HCT116 (cell line): ENCODE measurements at regions not wholly inside any gene's neighbourhood (a gene's known extent, or its start where the extent isn't known, plus 50 kb on each side); places are given as distances from the start of the nearest gene placed in this dataset.

Experiments
- ATAC-seq: fragments of 200-7000 bp; cut with Tn5 transposase; 2 replicates; pipeline ENCODE4 v1.9.1; 2020; ENCODE audit warnings: mild to moderate bottlenecking, moderate library complexity
- BruUV-seq: library from RNA; stranded (reverse); fragments of 400-500 nt; replicated peaks from 2 replicates; lab custom pipeline; 2021; lab: Mats Ljungman, UMichigan
- CTCF ChIA-PET: fragments of 300-600 bp; sonication (Branson Sonifier 250); formaldehyde crosslinking; loops from one replicate; lab custom pipeline; 2021; ENCODE audit warnings: antibody characterized with exemption; lab: Charles Lee
- POLR2A ChIA-PET: fragments of 300-600, 350-600 bp; sonication (Branson Sonifier 250); formaldehyde crosslinking; loops from one replicate; lab custom pipeline; 2021; ENCODE audit warnings: antibody characterized with exemption; lab: Charles Lee
- RAD21 ChIA-PET, 2 experiments: fragments of 300-600 bp; sonication (Branson Sonifier 250); formaldehyde crosslinking; loops; one replicate each; lab custom pipeline; 2023; ENCODE audit warnings: low total read pairs in 2 of 2; ENCODE audit not compliant: uncharacterized antibody in 2 of 2, unreplicated experiment in 2 of 2, low non-redundant PET in 1 of 2; lab: Charles Lee
- DNase-seq: peaks from one replicate; pipeline ENCODE4 v3.0.0-alpha.2; 2010; ENCODE audit warnings: low read depth, low spot score
- H2AFZ ChIP-seq: fragments of 200-600 bp; shearing (Covaris generic), sonication (generic); 2 replicates; pipeline ENCODE4 v1.6.1; 2017; ENCODE audit warnings: low read depth, mixed run types, mixed read lengths, antibody characterized with exemption, low read length; ENCODE audit not compliant: poor library complexity, severe bottlenecking
- H3K27ac ChIP-seq: 2 replicates; pipeline ENCODE4 v1.5.1; 2012; ENCODE audit warnings: low read depth, low read length
- H3K27me3 ChIP-seq: fragments of 200-600 bp; sonication (generic); 2 replicates; pipeline ENCODE4 v1.6.1; 2016; ENCODE audit warnings: mixed run types, low read length, mixed read lengths; ENCODE audit not compliant: insufficient read depth
- H3K36me3 ChIP-seq, 2 experiments: fragments of 200-500 bp in 1 of 2; fragments of 200-600 bp in 1 of 2; sonication (Bioruptor generic) in 1 of 2; sonication (generic) in 1 of 2; 2 replicates each; pipeline versions ENCODE4 v1.5.1 to v1.6.1; 2014 to 2016; ENCODE audit warnings: low read length in 2 of 2, inconsistent platforms in 1 of 2, mixed read lengths in 1 of 2, mixed run types in 1 of 2; ENCODE audit not compliant: insufficient read depth in 2 of 2, control insufficient read depth in 1 of 2
- H3K4me1 ChIP-seq, 2 experiments: fragments of 200-600 bp in 1 of 2; sonication (generic) in 1 of 2; 2 replicates each; pipeline versions ENCODE4 v1.5.1 to v1.6.1; 2012 to 2017; ENCODE audit warnings: low read length in 2 of 2, inconsistent platforms in 1 of 2, mild to moderate bottlenecking in 1 of 2, mixed read lengths in 1 of 2, mixed run types in 1 of 2, moderate library complexity in 1 of 2; ENCODE audit not compliant: insufficient read depth in 2 of 2, control insufficient read depth in 1 of 2
- H3K4me2 ChIP-seq: fragments of 200-600 bp; sonication (generic); 2 replicates; pipeline ENCODE4 v1.6.1; 2017; ENCODE audit warnings: mixed run types, low read length, mixed read lengths
- H3K4me3 ChIP-seq, 2 experiments: fragments of 200-600 bp in 1 of 2; sonication (generic) in 1 of 2; replicated peaks in 1 of 2; 2 replicates each; pipeline ENCODE4 v1.5.1; 2011 to 2016; ENCODE audit warnings: low read length in 2 of 2, control low read depth in 1 of 2, low read depth in 1 of 2, mild to moderate bottlenecking in 1 of 2, mixed read lengths in 1 of 2, mixed run types in 1 of 2
- H3K79me2 ChIP-seq: fragments of 200-600 bp; sonication (generic); 2 replicates; pipeline ENCODE4 v1.6.1; 2017; ENCODE audit warnings: mild to moderate bottlenecking, mixed run types, low read length, moderate library complexity, mixed read lengths; ENCODE audit not compliant: insufficient read depth
- H3K9ac ChIP-seq: fragments of 200-600 bp; sonication (generic); 2 replicates; pipeline ENCODE4 v1.6.1; 2016; ENCODE audit warnings: low read length, mixed read lengths
- H3K9me2 ChIP-seq: fragments of 200-600 bp; sonication (generic), shearing (Covaris generic); 2 replicates; pipeline ENCODE4 v1.6.1; 2017; ENCODE audit warnings: mixed run types, mild to moderate bottlenecking, moderate library complexity; ENCODE audit not compliant: insufficient read depth
- H3K9me3 ChIP-seq, 2 experiments: fragments of 200-500 bp in 1 of 2; fragments of 200-600 bp in 1 of 2; sonication (Bioruptor generic) in 1 of 2; sonication (generic) in 1 of 2; 2 replicates each; pipeline ENCODE4 v1.6.1; 2014 to 2017; ENCODE audit warnings: low read length in 2 of 2, mixed read lengths in 2 of 2, inconsistent platforms in 1 of 2, low read depth in 1 of 2, mild to moderate bottlenecking in 1 of 2, mixed run types in 1 of 2, moderate library complexity in 1 of 2; ENCODE audit not compliant: control insufficient read depth in 1 of 2, insufficient read depth in 1 of 2
- H4K20me1 ChIP-seq: fragments of 200-600 bp; sonication (generic), shearing (Covaris generic); 2 replicates; pipeline ENCODE4 v1.6.1; 2017; ENCODE audit warnings: mixed run types, mild to moderate bottlenecking, moderate library complexity; ENCODE audit not compliant: insufficient read depth
- EGR1 ChIP-seq: IDR thresholded peaks from 2 replicates; pipeline ENCODE4 v1.6.1; 2012; ENCODE audit warnings: low read depth
- ELF1 ChIP-seq: IDR thresholded peaks from 2 replicates; pipeline ENCODE4 v1.6.1; 2012; ENCODE audit warnings: low read depth, borderline replicate concordance
- RAD21 ChIP-seq: IDR thresholded peaks from 2 replicates; pipeline ENCODE4 v1.6.1; 2012; ENCODE audit warnings: low read depth, mild to moderate bottlenecking
- SIN3A ChIP-seq: IDR thresholded peaks from 2 replicates; pipeline ENCODE4 v1.6.1; 2012; ENCODE audit warnings: low read depth
- SRF ChIP-seq: IDR thresholded peaks from 2 replicates; pipeline ENCODE4 v1.6.1; 2012; ENCODE audit warnings: low read depth
- YY1 ChIP-seq: IDR thresholded peaks from 2 replicates; pipeline ENCODE4 v1.6.1; 2011; ENCODE audit warnings: low read length, low read depth, moderate library complexity, mild to moderate bottlenecking; ENCODE audit not compliant: insufficient replicate concordance; ENCODE audit errors: extremely low read depth
- ZFX ChIP-seq: fragments of 450-650 bp; IDR thresholded peaks from 2 replicates; pipeline ENCODE4 v1.6.1; 2017
- intact Hi-C: fragments of 100-400 bp; cut with micrococcal nuclease; formaldehyde crosslinking; loops from 2 replicates; pipeline ENCODE4 v1.10.0; 2022
- TF ChIP-seq, protein P1 (sequence below), 3 experiments: fragments of 200-600 bp in 1 of 3; sonication (generic) in 1 of 3; IDR thresholded peaks in 2 of 3; conservative IDR thresholded peaks in 1 of 3; 2 replicates each; pipeline ENCODE4 v1.5.1; 2012 to 2017; ENCODE audit warnings: low read depth in 2 of 3, low read length in 2 of 3, antibody characterized with exemption in 1 of 3, borderline replicate concordance in 1 of 3, control low read depth in 1 of 3, mild to moderate bottlenecking in 1 of 3, mixed read lengths in 1 of 3, mixed run types in 1 of 3, moderate library complexity in 1 of 3; ENCODE audit not compliant: insufficient read depth in 1 of 3
- TF ChIP-seq, protein P2 (sequence below): IDR thresholded peaks from 2 replicates; pipeline ENCODE4 v1.6.1; 2011; ENCODE audit warnings: mild to moderate bottlenecking, low read length, moderate library complexity; ENCODE audit not compliant: insufficient replicate concordance; ENCODE audit errors: extremely low read depth

DNA sequence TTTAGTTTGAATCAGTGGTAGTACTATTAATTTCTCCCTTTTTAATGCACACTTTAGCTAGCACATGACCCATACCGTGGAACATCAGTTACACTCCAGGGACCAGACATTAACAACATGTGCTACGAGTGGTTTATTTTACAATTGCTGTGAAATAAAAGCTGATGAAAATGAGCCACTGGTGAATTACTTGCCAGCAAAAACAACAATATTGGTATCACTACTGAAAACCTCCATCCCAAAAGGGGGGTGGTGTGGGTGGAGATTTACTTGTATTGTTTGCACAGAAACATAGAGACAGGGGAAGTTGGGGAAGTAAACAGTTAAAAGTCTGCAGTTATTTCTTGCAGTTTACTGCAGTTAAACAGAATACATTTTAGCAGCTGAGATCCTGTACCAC is 369.6 kb upstream of the GRAMD2B start (continued):
- no peak for TF ChIP-seq ELF1
- no peak for TF ChIP-seq YY1
- TF ChIP-seq, protein P1, sequence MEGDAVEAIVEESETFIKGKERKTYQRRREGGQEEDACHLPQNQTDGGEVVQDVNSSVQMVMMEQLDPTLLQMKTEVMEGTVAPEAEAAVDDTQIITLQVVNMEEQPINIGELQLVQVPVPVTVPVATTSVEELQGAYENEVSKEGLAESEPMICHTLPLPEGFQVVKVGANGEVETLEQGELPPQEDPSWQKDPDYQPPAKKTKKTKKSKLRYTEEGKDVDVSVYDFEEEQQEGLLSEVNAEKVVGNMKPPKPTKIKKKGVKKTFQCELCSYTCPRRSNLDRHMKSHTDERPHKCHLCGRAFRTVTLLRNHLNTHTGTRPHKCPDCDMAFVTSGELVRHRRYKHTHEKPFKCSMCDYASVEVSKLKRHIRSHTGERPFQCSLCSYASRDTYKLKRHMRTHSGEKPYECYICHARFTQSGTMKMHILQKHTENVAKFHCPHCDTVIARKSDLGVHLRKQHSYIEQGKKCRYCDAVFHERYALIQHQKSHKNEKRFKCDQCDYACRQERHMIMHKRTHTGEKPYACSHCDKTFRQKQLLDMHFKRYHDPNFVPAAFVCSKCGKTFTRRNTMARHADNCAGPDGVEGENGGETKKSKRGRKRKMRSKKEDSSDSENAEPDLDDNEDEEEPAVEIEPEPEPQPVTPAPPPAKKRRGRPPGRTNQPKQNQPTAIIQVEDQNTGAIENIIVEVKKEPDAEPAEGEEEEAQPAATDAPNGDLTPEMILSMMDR (IDR thresholded peaks at IDR 0.05 in 2 of 3, conservative IDR thresholded peaks at IDR 0.05 in 1 of 3; ENCODE audit: borderline replicate concordance in 1 of 3, insufficient read depth in 1 of 3, low read depth in 2 of 3, low read length in 2 of 3): no peak
- no peak for TF ChIP-seq RAD21
- no peak for TF ChIP-seq SIN3A
- TF ChIP-seq ZFX: no peak
- TF ChIP-seq, all 23 proteins: peak for 0

DNA sequence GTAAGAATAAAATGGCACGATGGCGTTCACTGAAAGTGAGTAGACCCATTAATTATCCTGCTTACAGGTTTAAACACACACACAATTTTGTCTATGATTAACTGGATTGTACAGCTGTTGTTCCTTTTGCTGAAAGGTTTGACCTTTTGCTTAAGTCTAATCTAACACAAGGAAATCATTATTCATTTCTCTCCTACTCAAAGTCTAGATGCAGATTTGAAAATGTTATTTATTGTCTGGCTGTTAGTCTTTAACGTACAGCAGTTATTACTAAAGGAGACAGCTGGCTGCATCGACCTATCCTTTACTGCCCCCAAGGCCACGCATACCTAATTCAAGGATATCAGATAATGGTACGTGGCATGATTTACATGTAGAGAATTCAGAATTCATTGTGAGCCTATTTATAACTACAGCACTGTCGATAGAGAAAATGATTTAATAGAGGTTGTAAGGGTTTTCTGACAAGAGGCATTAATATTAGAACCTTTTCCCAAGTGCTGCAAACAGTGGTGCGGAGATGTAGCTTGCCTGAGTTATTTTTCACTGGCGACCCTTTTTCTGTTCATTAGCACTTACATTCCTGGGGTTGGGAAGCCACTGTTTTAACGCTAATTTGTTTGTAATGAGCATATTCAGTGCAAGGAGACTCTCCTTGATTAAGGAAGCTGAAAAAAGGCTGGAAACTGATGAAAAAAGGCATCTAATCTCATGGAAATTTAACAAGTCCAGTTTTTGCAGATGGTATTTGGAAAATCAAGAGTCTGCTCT is 368.4 kb upstream of the GRAMD2B start:
- POLR2A ChIA-PET: no interaction called here

More for the DNA sequence above, 368.4 kb upstream of the GRAMD2B start:
- intact Hi-C loops: no loop called here
- CTCF ChIA-PET: no interaction called here
- H3K79me2 ChIP-seq: no peaks in the 10 kb centered on the region
- no peak overlapping the region for H3K9ac ChIP-seq
- no peaks in the 10 kb centered on the region for H3K9me3 ChIP-seq
- no TSS peak for BruUV-seq
- no peaks in the 10 kb centered on the region for H4K20me1 ChIP-seq
- H3K27me3 ChIP-seq: no peaks in the 10 kb centered on the region
- TF ChIP-seq SRF (no peak), EGR1 (no peak), ELF1 (no peak)
- TF ChIP-seq, protein P2, sequence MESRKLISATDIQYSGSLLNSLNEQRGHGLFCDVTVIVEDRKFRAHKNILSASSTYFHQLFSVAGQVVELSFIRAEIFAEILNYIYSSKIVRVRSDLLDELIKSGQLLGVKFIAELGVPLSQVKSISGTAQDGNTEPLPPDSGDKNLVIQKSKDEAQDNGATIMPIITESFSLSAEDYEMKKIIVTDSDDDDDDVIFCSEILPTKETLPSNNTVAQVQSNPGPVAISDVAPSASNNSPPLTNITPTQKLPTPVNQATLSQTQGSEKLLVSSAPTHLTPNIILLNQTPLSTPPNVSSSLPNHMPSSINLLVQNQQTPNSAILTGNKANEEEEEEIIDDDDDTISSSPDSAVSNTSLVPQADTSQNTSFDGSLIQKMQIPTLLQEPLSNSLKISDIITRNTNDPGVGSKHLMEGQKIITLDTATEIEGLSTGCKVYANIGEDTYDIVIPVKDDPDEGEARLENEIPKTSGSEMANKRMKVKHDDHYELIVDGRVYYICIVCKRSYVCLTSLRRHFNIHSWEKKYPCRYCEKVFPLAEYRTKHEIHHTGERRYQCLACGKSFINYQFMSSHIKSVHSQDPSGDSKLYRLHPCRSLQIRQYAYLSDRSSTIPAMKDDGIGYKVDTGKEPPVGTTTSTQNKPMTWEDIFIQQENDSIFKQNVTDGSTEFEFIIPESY: no peak
- TF ChIP-seq, all 23 proteins: peak for 0
- Histone ChIP-seq H3K9me2 (no peaks in the 10 kb centered on the region), H3K4me2 (no peak overlapping the region), H2AFZ (no peak overlapping the region), H3K4me3 (no peak overlapping the region), H3K36me3 (no peaks in the 10 kb centered on the region), H3K27ac (no peak overlapping the region), H3K4me1 (no peaks in the 10 kb centered on the region)
- no peak for ATAC-seq
- RAD21 ChIA-PET: no interaction called here
- no peak for DNase-seq
